ENCODE measurements at regions not wholly inside any gene's neighbourhood (a gene's known extent, or its start where the extent isn't known, plus 50 kb on each side); places are given as distances from the start of the nearest gene placed in this dataset.

- no peak for TF ChIP-seq POLR2A (IDR thresholded peaks at IDR 0.05)
- no peak for TF ChIP-seq EP300 (IDR thresholded peaks at IDR 0.05)
- TF ChIP-seq CTCF (IDR thresholded peaks at IDR 0.05): no peak
- no peak overlapping the region for H3K27ac ChIP-seq
- 76% methylated on average over 9 to 12 of the region's 12 CpGs for WGBS, 2 donors
- no peaks in the 10 kb centered on the region for H3K36me3 ChIP-seq
- DNase-seq (ENCODE audit: low spot score in 2 of 2): no peak
- H3K27me3 ChIP-seq: no peaks in the 10 kb centered on the region
- peaks cover 0 to 22% (median 0%) of the 10 kb centered on the region in 4 donors for H3K9me3 ChIP-seq
- no peaks in the 10 kb centered on the region for H3K4me1 ChIP-seq
- H3K4me3 ChIP-seq: no peak overlapping the region
Observed at GRCh38 chr22:47786650-47787290, 1024.3 kb downstream of the TBC1D22A start.

- DNase-seq (ENCODE audit: low spot score in 2 of 2): no peak
- H3K27me3 ChIP-seq: no peaks in the 10 kb centered on the region
- H3K9me3 ChIP-seq: peaks cover 0 to 22% (median 0%) of the 10 kb centered on the region in 4 donors
- H3K4me1 ChIP-seq: no peaks in the 10 kb centered on the region
- no peaks in the 10 kb centered on the region for H3K36me3 ChIP-seq
- H3K27ac ChIP-seq: no peak overlapping the region
- no peak overlapping the region for H3K4me3 ChIP-seq
- WGBS, 2 donors: 80 to 88% methylated on average over 1 of the region's 1 CpG
- TF ChIP-seq EP300 (IDR thresholded peaks at IDR 0.05) (no peak), POLR2A (IDR thresholded peaks at IDR 0.05) (no peak), CTCF (IDR thresholded peaks at IDR 0.05) (no peak)
Observed at GRCh38 chr22:47784991-47785390, 1022.5 kb downstream of the TBC1D22A start.

- DNase-seq (ENCODE audit: low spot score in 2 of 2): no peak
Observed at GRCh38 chr22:47784367-47784983, 1022.0 kb downstream of the TBC1D22A start.

GRCh38 chr22:47783433-47784366, 1021.2 kb downstream of the TBC1D22A start:
- DNase-seq (ENCODE audit: low spot score in 2 of 2): no peak
- 82 to 91% methylated on average over 14 to 17 of the region's 20 CpGs for WGBS, 2 donors
- Histone ChIP-seq H3K4me1 (no peaks in the 10 kb centered on the region), H3K27ac (no peak overlapping the region), H3K36me3 (no peaks in the 10 kb centered on the region), H3K4me3 (no peak overlapping the region), H3K27me3 (no peaks in the 10 kb centered on the region), H3K9me3 (peaks cover 0 to 22% (median 0%) of the 10 kb centered on the region in 4 donors)
- TF ChIP-seq CTCF (IDR thresholded peaks at IDR 0.05) (no peak), POLR2A (IDR thresholded peaks at IDR 0.05) (no peak), EP300 (IDR thresholded peaks at IDR 0.05) (no peak)

More at GRCh38 chr22:47784367-47784983, 1022.0 kb downstream of the TBC1D22A start:
- Histone ChIP-seq H3K27ac (no peak overlapping the region), H3K4me1 (no peaks in the 10 kb centered on the region), H3K27me3 (no peaks in the 10 kb centered on the region), H3K36me3 (no peaks in the 10 kb centered on the region), H3K4me3 (no peak overlapping the region), H3K9me3 (peaks cover 0 to 22% (median 0%) of the 10 kb centered on the region in 4 donors)
- TF ChIP-seq CTCF (IDR thresholded peaks at IDR 0.05) (no peak), EP300 (IDR thresholded peaks at IDR 0.05) (no peak), POLR2A (IDR thresholded peaks at IDR 0.05) (no peak)
- 88 to 94% methylated on average over 2 to 4 of the region's 4 CpGs for WGBS, 2 donors

All from tibial nerve (tissue), 4 donors.